ENCODE measurements at regions not wholly inside any gene's neighbourhood (a gene's known extent, or its start where the extent isn't known, plus 50 kb on each side); places are given as distances from the start of the nearest gene placed in this dataset.
"Not testable (repeated sequence)": the region's sequence is repeated elsewhere in the genome, so short reads cannot be mapped to it uniquely, and the experiment has no call there.

DNA sequence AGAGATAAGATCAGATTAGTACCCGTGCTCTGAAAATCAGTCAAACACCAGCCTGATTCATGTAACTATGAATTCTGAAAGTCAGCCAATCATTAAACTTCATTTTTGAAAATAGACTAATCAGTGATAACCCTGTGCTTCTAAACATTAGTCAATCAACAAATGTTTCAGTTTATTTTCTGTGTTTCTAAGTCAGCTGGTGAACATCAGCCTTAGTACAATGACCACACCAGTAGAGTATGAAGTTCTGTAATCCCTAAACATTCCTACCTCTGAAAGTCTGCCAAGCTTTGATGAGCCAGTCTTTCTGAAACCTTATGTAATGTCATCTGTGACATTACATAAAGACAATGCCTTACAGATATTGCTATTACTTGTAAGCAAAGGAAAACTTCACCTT is 807.4 kb upstream of the CRIM1 start:
- peak; percentile 33 for DNase-seq (ENCODE audit: low spot score)

DNA sequence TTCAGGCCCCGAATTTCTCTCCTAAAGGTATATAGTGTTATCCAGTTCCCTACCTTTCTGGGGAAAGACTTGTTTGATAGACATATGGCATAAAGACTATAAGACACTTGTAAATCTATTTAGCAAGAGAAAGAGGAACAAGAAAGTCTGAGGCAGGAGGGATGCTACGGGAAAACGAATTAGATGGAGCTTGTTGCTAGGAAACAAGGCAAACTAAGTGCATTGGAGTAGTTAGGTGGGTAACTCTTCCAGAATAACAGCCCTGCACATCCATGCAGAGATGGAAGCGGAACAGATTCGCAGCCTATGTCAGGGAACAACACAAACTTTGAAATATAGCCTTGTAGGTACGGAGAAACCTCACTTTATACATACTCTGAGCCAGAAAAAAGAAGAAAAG is 810.3 kb upstream of the CRIM1 start:
- no peak for DNase-seq (ENCODE audit: low spot score)

- DNase-seq (ENCODE audit: low spot score), result no peak
Measured at GRCh38 chr2:35538796-35539195, 816.8 kb upstream of the CRIM1 start.

DNA sequence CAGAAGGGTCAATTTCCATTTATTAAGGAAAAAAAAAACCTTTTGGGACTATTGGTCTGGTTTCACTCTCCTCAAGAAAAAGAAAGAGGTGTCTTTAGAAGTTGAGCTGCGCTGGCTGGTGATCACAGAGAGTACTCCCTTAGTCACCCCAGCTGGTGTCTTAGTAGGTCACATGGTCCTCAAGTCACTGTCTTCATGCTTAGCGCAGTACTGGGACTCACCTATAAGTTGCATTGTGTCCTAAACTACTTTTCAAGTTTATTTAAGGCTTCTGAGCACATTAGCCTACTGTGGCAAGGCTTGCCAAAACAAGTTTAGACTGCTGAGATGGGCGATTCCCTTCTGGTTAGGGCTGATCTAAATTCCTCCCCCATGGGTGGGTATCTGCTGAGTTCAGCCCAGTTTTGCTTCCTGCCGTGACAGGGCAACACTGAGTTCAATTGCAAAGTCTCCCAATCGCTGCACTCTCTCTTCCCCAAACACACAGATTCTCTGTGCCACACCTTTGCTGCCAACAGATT is 824.9 kb upstream of the CRIM1 start:
- DNase-seq (ENCODE audit: low spot score), result no peak

- DNase-seq (ENCODE audit: low spot score), result peak; percentile 14
Measured at GRCh38 chr2:35526741-35527140, 828.8 kb upstream of the CRIM1 start.

DNA sequence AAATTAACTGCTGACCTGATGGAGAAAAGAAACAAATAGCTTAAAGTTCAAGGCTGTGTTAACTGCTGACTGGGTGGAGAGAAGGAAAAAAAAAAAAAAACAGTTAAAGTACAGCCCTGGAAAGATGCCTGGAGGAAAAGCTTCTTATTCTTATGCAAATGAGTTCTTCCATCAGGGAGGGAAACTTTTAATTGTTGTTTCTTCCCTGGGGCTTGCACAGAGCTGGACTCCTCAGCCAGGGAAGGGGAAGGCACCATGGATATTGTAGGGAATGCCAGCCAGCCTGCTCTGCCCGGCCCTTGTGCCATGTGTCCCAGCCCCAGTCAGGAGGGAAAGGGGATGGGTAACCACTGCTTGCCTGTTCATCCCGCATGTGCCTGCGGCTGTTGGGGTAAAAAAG is 833.1 kb upstream of the CRIM1 start:
- no peak for DNase-seq (ENCODE audit: low spot score)

- peak; percentile 48 for DNase-seq (ENCODE audit: low spot score)
Measured at GRCh38 chr2:35510636-35511035, 844.9 kb upstream of the CRIM1 start.

DNA sequence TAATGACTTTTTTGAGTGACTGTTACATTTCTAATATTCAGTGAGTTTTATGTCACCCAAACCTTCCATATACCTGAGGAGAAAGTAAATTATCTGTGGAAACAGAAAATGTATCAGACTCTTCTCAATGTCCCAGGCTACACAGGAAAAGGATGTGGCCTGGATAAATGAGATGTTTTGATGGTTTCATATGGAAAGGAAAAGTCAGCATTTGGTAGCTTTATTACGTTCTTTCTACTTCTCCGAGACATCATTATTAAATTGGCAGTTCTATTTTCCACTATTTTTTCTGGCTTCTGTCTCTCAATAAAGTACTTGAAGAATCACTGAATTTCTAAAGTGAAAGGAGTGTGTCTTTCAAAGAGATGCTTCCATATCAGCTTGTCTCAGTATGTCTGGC is 847.0 kb upstream of the CRIM1 start:
- DNase-seq (ENCODE audit: low spot score), result no peak

- no peak for DNase-seq (ENCODE audit: low spot score)
Measured at GRCh38 chr2:35504419-35504818, 851.2 kb upstream of the CRIM1 start.

DNA sequence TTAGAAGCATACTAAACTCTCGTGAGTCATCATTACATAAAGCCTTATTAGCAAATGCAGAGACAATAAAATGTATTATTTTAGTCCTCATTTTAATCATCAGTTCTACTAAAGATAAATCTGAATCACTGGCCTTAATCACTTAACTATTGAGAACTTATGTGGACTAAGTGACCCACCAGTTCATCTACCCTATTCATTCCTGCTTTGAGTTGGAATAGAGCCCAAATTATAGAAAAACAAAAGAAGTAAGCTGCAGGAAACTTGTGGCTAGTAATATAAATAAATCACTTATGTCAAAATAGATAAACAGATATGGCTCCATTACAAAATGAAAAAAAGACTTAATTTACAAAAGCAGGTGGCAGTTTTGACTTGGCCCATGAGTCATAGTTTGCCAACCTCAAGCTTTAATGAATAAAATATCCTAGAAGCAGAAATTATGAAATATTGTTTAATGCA is 851.8 kb upstream of the CRIM1 start:
- no peak for DNase-seq (ENCODE audit: low spot score)

DNA sequence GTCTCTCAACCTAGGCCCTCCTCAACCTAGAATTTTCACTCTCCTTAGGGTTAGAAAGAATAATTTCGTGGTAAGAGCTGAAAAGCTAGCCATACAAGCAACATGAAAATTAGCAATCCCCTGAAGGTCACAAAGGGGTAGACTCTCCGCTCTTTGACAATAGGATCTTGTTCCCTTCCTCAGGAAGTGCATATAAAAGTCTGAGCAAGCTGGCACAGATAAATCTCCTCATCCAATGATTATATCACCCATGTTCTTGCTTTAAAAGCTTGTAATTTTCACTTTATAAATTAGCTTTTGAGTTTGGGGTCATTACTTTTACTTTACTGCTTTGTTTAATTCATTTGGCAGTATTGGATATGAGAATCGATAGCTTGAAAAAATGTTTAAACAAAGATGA is 852.3 kb upstream of the CRIM1 start:
- no peak for DNase-seq (ENCODE audit: low spot score)

GRCh38 chr2:35501076-35501475 is 854.5 kb upstream of the CRIM1 start:
- DNase-seq (ENCODE audit: low spot score), result peak; percentile 25

DNA sequence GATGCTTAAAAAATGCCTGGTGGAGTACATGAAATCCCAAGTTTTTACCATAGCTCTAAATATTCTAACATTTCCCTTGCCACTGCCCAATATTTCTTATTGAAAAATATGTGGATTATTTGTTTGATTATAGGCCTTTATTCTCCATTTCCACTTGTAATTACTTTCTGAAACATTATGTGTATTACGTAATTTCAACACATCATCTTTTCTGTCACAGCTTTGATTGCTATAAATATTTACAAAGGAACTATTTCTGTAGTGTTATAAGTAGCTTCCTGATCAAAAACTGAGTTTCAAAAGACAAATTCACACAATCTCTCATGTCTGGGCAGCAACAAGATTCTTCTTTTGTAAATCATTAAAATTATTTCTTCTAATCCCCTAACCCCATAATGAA is 859.6 kb upstream of the CRIM1 start:
- DNase-seq (ENCODE audit: low spot score), result no peak

- DNase-seq (ENCODE audit: low spot score), result no peak
Measured at GRCh38 chr2:35495182-35495581, 860.4 kb upstream of the CRIM1 start.

DNA sequence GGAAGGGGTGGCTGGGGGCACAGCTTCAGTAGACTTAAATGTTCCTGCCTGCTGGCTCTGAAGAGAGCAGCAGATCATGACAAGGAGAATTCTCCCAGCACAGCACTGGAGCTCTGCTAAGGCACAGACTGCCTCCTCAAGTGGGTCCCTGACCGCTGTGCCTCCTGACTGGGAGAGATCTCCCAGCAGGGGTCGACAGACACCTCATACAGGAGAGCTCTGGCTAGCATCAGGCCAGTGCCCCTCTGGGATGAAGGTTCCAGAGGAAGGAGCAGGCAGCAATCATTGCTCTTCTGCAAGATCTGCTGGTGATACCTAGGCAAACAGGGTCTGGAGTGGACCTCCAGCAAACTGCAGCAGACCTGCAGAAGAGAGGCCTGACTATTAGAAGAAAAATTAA is 877.5 kb upstream of the CRIM1 start:
- not testable (repeated sequence) for DNase-seq (ENCODE audit: low spot score)

GRCh38 chr2:35468245-35468644 is 887.3 kb upstream of the CRIM1 start:
- DNase-seq (ENCODE audit: low spot score), result no peak

- no peak for DNase-seq (ENCODE audit: low spot score)
Measured at GRCh38 chr2:35463805-35464596, 891.6 kb upstream of the CRIM1 start.

DNA sequence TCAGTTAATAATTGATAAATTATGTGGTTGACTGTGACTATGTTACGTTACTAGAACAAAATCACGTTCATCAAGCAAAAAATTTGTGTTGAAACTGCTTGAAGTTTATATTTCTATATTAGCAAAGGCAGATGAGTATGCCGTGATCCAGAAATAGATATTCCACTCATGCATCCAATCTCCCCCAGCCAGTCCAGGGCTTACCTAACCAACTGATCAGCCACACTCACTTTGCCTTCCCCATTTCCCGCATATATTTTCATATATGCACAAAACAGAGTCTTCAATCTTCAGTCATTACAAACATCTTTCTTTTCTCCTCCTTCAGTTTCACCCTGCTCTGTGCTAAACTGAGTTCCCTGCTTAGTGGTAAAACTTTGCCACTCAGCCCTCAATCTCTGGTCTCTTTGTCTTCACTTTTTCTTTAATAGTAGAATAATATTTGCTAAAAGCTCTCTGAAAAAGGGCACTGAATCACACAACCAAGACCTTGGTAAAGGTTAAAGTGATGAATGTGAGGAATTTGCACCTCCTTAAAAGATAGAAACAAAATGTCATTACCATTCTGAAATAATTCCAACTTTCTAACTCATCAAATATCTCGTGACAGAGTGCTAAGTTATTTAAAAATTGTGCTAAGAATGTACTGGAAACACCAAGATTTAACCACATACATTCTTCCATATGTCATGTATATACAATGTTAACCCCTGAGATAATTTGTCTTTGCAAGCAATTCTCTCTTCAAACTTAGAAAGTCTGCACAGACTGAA is 893.2 kb upstream of the CRIM1 start:
- DNase-seq (ENCODE audit: low spot score), result no peak

DNA sequence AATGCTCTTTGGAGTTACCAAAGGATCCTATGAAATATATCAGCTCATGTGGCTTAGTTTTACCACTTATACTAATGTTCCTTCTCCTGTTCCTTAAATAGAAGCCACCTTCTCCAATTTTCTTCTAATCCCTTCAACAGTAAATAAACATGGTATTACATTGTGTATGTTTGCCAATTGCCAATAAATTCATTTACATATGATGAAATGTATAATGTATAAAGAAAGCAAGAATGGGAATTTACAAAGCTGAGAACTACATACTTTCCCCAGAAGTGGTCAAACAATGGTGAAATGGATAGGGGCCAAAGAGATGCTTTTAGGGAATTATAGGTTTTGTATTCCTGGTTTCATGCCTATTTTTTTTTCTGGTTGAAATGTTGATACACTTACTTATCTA is 894.2 kb upstream of the CRIM1 start:
- no peak for DNase-seq (ENCODE audit: low spot score)

- peak; percentile 82 for DNase-seq (ENCODE audit: low spot score)
Measured at GRCh38 chr2:35454966-35455638, 900.5 kb upstream of the CRIM1 start.

DNA sequence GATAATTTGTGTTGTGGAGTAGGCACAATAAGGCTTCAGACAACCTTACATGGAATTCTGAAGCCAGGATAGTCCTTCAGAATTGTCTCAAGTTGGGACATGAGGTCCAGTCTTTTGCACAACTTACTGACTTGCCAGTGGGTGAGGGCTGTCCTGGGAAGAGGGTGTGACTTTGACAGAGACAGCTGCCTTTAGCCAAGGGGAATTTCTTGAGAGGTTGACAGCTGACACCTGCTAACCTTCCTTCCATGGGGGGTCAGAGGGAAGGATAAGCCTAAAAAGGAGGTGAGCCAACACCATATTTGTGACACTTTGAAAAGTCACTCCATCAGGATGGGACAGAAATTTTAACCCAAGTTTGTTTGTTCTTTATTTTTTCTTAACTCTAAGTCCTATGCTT is 907.8 kb upstream of the CRIM1 start:
- DNase-seq (ENCODE audit: low spot score), result no peak

DNA sequence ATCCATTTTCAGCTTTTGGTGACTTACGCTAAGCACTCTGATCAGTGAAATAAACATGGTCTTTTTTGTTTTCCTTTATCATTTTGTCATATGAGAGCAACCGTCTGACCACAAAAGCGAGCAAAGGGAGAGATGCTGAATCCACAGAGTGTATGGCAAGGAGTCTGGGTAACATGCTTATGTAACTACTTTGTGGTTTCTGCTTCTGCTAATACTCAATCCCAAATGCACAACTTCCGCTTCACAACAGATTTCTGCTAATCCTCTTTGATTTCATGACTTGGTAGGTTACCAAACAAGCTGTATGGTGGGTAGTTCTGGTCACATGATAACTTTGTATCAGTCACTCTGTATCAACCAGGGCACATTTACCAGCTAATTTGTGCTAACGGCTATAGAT is 908.4 kb upstream of the CRIM1 start:
- DNase-seq (ENCODE audit: low spot score), result no peak

DNA sequence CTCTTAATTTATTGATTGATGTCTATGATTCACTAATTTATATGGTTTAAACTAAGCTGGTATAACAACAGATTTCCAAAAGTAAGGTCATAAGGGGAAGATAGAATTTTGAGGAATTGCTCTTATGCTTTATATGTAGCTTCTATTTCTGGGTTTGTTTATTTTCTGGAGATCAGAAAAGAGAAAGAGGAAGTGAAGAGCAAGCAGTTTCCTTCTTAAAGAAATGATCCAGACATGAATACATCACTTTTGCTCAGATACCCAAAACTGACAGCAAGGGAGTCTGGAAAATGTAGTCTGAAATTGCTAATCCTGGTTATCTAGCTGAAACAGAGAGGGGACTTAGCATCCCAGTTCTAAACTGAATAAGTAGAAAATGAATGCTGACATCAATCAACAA is 912.5 kb upstream of the CRIM1 start:
- no peak for DNase-seq (ENCODE audit: low spot score)
